HG03558 (cell line): ENCODE measurements at regions not wholly inside any gene's neighbourhood (a gene's known extent, or its start where the extent isn't known, plus 50 kb on each side); places are given as distances from the start of the nearest gene placed in this dataset.
A peak's percentile ranks its signal among the peaks of the same experiment; 100 is the strongest.

Experiments
- ATAC-seq: cut with Tn5 transposase; IDR thresholded peaks from one replicate; pipeline ENCODE4 v1.9.1; 2021; ENCODE audit warnings: moderate number of reproducible peaks; ENCODE audit not compliant: unreplicated experiment; ENCODE audit errors: extremely low read depth

DNA sequence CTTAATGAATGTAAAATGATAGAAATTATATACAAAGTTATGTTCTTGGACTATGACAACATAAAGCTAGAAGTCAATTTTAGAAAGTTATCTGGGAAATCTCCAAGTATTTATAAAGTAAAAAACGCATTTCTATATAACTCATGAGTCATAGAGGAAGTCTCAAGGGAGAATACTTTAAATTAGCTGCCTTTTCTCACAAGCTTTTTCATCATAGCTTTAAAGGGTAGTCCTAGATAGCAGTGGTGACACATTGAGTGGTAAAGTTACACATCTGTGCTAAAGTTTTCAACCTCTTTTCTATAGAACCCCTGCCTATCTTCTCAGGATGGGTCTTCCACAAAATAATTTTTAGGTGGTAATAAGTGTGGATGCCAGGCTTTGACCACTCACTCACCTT, 598.3 kb upstream of the FAM174A start:
- ATAC-seq: no peak

GRCh38 chr5:99929806-99930135, 605.4 kb upstream of the FAM174A start:
- ATAC-seq: no peak

DNA sequence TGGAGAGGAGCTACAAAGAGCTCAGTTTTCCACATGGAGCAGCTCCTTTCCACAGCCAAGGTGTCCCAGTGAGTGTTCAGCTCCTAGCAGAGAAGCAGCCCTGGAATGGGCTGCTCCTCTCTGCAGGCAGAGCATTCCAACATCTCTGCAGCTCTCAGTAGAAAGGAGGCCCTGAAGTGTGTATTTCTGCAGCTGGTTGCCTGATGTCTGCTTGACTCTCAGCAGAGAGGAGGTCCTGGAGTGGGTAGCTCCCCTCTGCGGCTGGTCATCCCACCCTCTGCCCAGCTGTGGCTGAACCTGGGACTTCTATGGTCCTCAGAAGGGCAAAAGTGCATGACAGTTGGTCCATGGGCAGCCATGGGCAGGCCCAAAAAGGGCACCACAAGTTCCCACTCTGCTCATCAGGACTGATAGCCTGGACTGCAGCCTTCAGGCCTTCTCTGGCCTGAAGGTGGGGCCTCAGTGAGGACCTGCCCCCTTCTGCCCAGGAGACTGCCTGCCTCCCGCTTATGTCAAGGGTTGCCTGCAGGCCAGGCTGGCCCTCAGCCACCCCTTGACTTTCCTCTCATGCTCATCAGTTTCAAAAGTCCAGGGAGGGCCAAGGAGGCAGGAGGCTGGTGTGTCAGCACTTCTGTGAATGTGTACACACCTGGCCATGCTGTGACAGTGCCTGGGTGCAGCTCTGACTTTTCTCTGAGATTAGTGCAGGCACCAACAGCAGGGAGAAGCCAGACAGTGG, 605.9 kb upstream of the FAM174A start:
- ATAC-seq: no peak

- ATAC-seq: no peak
These were observed 606.7 kb upstream of the FAM174A start for GRCh38 chr5:99928490-99928889.

DNA sequence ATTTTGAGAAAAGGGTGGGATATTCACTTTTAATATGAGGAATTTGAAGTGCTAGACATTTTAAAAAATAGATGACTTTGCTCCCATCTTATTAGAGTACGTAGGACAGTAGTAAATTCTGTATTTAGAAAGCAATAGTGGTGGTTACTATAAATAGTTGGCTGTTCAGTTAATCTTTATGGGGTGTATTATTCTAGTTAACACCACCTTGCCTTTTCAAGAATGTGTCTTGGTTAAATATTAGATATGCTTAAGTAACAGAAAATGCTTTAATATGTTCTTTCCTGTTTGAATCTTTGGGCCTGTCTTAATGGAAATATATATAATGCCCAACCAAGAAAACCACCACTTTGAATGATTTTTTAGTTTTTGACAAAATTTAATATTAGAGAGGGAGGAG, 608.7 kb upstream of the FAM174A start:
- ATAC-seq: peak; percentile 61

DNA sequence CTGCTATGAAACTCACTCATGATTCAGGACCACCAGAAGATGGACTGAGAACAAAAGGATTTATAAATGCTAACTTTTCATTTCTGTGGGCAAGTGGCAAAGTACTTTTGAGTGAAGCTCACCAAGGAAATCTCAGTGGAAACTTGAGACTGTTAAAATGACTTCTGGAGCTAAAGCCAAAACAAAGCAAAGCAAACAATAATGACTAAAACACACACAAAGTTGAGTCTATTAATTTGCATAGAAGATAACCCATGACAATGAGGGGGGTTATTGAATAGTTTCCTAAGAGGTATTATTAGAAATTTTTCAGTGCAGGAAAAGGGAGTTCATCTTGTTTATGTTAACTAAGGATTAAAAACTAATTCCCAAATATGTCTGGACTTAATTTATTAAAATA, 612.8 kb upstream of the FAM174A start:
- ATAC-seq: no peak

DNA sequence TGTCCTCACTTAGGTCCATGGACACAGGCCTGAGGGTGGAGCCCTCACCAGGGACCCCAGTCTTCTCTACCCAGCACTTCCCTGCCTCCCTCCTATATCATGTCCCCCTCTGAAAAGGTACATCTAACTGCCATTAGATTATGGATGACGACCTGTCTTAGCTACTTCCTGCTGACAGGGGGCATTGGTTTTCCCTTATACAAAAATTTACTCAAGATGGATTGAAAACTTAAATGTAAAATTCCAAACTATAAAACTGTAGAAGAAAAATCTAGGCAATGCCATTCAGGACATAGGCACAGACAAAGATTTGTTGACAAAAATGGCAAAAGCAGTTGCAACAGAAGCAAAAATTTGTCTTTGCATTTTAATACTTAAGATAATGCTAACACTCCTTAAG, 623.2 kb upstream of the FAM174A start:
- no peak for ATAC-seq

GRCh38 chr5:99906776-99907175, 628.4 kb upstream of the FAM174A start:
- no peak for ATAC-seq

DNA sequence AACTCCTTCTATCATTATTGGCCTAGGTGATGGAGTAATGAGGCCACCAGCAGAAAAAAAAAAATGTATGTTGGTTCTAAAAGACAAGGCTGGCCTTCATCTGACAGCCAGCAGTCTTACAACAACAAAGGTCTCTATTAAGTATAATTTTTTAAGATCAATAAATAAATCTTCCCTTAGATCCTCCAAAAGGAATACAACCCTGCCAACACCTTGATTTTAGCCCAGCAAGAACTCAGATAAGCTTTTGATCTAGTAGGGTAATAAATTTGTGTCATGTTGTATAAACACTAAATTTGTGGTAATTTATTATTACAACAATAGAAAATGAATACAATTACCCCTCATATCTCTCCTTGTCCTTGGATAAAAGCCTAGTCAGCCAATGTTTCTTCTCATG, 633.2 kb upstream of the FAM174A start:
- ATAC-seq: no peak

- no peak for ATAC-seq
These were observed 634.8 kb upstream of the FAM174A start for GRCh38 chr5:99900302-99900852.

DNA sequence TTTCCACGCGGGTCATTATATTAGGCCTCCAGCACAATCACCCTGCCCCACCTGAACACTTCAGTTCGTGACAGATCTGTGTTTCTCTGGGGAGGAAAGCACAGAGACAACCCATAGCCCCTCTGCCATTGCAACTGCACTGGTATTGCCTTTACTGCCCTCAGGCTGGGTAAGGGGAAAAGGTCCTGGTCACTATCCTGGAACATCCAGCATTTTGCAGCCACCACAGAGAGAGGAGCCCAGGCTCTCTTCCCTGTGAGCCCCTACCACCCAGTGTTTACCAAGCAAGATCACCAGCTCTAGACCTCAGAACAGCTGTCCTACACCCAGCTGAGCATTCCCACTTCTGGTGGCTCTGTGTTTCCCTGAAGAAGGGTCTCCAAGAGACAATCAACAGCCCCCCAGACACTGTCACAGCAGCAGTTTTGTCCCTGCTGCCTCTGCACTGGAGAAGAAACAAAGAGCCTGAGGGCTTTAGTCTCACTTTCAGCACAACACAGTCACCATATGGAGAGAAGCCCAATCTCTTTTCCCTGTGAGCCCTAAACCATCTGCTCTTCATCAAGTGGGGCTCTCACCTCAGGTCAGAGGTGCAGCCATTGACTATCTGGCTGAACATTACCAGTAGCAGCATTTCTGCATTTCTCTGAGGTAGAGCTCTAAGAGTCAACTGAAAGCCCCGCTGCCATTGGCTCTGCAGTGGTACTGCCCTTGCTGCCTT, 655.2 kb upstream of the FAM174A start:
- no peak for ATAC-seq

DNA sequence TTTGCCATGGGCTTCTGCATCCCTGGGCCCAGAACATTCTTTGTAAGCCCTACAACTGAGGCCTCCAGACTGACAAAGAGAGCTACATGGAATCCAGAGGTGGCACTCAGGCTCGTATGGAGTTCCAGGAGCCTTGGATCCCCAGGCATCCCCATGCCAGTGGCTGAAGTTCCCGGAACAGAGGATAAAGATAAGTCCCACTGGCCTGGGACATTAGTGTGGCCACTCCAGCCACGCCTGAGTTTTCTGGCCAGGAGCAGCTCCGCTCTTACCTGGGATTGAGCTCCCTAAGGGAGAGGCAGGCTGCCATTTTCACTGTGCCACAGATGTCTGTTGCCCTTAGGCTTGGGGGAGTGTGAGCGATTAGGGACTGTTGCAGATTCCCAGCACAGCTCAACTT, 656.3 kb upstream of the FAM174A start:
- no peak for ATAC-seq

DNA sequence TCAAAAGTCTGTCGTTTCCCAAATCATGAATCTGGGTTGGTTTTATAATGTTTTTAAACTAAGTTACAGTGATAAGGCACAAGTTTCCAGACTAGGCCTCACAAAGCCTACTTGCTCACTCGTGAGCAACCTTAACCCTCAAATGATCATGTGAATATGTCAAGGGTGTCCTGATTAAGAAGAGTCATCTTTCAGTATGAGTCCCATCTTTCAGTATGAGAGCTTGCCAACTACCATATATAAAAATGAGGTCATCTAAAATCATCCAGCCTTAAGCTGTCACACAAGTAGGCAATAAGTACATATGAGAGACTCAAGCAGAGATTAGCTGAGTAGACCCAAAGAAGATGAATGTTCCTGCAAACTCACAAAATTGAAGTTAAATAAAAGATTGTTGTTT, 668.4 kb upstream of the FAM174A start:
- ATAC-seq: peak; percentile 85

GRCh38 chr5:99865159-99865558, 670.0 kb upstream of the FAM174A start:
- ATAC-seq: no peak

DNA sequence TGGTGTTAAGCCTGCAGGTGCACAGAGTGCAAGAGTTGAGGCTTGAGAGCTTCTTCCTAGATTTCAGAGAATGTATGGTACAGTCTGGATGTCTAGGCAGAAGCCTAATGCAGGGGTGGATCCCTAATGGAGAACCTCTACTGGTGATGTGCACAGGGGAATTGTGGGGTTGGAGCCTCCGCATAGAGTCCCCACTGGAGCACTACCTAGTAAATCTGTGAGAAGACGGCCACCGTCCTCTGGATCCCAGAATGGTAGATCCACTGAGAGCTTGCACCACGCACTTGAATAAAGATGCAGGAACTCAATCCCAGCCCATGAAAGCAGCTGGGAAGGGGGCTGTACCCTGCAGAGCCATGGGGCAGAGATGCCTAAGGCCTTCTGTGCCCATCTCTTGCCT, 699.4 kb upstream of the FAM174A start:
- no peak for ATAC-seq

DNA sequence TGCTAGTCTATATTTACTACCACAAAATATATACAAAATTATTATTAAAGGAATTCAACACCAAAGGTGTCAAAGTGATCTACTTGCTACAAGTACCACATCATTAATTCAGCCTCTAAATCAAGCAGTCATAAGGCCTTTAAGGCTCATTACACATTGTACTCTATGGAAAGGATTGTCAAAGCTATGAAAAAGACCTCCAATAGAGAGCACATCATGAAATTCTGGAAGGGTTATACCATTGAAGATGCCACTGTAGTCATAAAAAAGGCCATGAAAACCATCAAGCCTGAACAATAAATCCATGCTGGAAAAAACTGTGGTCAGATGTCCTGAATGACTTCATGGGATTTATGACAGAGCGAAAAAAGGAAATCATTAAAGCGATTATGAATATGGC, 708.0 kb upstream of the FAM174A start:
- no peak for ATAC-seq

DNA sequence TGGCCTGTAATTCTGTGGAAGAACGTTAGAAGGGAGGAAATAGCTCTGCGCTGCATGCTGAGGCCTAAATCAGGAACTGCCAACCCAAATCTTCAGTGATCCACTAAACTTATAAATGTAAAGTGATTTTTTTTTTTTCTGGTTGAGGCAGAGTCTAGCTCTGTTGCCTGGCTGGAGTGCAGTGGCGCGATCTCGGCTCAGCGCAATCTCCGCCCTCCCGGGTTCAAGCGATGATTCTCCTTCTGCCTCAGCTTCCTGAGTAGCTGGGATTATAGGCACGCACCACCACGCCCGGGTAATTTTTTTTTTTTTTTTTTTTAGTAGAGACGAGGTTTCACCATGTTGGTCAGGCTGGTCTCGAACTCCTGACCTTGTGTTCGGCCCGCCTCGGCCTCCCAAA, 717.4 kb upstream of the FAM174A start:
- ATAC-seq: no peak

DNA sequence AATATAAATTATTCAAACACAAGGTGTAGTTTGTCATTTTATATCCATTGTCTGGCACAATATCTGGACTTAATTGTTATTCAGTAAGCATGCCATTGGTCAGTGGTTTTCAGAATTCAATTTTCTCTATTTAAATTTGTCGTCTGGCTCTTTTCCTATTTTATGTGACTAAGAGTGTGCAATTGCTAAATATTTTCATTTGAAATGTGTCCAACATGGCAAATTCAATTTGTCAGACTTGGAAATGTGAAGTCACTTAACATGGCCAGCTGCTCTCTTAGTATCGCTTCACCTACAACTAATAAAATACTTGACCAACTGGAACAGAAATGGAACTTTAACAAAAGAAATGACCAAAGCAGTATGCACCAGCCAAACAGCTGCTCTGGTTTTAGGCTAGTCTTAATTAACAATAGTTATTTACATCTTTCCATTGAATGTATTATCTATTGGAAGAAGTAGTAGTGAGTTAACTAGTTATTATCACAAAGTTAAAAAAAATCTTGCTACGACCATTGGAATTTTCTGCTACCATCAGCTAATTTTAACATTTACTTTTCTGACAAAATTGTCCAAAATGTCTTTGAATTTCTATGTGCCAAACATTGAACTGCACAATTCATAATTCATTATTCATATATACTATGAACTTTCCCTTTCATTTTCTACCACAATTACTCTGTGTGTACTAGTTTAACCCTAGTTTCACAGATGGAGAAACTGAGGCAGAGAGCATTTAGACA, 720.7 kb upstream of the FAM174A start:
- no peak for ATAC-seq

DNA sequence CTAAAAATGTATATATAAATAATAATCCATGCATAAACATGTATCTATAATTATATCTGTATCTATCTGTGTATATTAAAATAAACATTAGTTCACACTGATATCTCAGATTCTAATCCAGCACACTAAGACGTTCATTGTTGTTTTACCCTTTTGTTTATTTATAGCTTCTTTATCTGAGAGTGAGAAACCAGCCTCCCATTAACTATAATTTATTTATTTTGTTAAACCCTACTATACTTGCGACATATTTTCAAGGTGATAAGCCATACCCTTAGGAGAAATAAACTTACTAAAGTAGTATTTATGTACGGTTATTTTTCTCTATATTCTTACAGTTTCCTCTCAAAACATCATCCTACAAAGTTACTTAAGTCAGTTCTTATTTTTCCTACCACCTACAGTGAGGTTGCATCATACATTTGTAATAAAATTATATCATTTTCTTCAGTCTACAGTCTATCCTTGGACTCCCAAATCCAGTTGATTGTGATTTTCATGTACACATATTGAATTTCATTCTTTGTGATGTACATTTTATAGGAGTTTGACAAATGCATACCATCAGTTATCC, 726.4 kb upstream of the FAM174A start:
- ATAC-seq: no peak

DNA sequence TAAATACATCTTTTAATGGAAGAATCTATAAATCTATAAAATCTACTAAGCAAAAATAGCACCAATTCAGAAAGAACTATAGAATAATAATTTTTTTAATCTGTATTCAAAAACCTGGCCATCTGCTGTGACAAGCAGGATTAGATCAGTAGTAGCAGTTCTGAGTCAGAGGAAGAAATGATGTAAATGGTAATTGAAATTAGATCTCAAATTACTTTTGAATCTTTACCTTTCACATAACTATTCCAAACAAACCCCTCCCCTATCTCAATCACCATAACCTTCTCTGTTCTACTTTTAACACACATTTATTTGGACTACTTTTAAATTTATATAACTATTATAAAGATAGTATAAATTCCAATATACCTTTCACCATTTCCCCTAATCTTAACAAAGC, 727.8 kb upstream of the FAM174A start:
- no peak for ATAC-seq

- no peak for ATAC-seq
These were observed 740.1 kb upstream of the FAM174A start for GRCh38 chr5:99795031-99795430.
